Panc1 (cell line): ENCODE measurements at regions not wholly inside any gene's neighbourhood (a gene's known extent, or its start where the extent isn't known, plus 50 kb on each side); places are given as distances from the start of the nearest gene placed in this dataset.

ENCODE experiments used
- ATAC-seq: fragments of 200-7000 bp; cut with Tn5 transposase; 2 replicates; pipeline ENCODE4 v1.9.1; 2020; ENCODE audit warnings: mild to moderate bottlenecking, moderate library complexity
- BruUV-seq: library from RNA; stranded (reverse); fragments of 400-500 nt; replicated peaks from 2 replicates; lab custom pipeline; 2021; lab: Mats Ljungman, UMichigan
- CTCF ChIA-PET: fragments of 300-600 bp; sonication (Branson Sonifier 250); formaldehyde crosslinking; loops from one replicate; lab custom pipeline; 2022; ENCODE audit warnings: antibody characterized with exemption; lab: Charles Lee
- POLR2A ChIA-PET: fragments of 300-600 bp; sonication (Branson Sonifier 250); formaldehyde crosslinking; loops from one replicate; lab custom pipeline; 2022; ENCODE audit warnings: antibody characterized with exemption; lab: Charles Lee
- DNase-seq: peaks from one replicate; pipeline ENCODE4 v3.0.0-alpha.2; 2010; ENCODE audit warnings: low read depth, low spot score
- H3K27ac ChIP-seq: 2 replicates; pipeline ENCODE4 v1.5.1; 2011; ENCODE audit warnings: mild to moderate bottlenecking, low read length, inconsistent platforms
- H3K27me3 ChIP-seq: fragments of 200-500 bp; sonication (Bioruptor generic); 2 replicates; pipeline ENCODE4 v1.6.0; 2014; ENCODE audit warnings: low read length, inconsistent platforms; ENCODE audit not compliant: control insufficient read depth, insufficient read depth
- H3K36me3 ChIP-seq: fragments of 200-500 bp; sonication (Bioruptor generic); 2 replicates; pipeline ENCODE4 v1.5.1; 2014; ENCODE audit warnings: inconsistent platforms, mild to moderate bottlenecking, low read length, moderate library complexity; ENCODE audit not compliant: control insufficient read depth, insufficient read depth
- H3K4me1 ChIP-seq: 2 replicates; pipeline ENCODE4 v1.5.1; 2011; ENCODE audit warnings: inconsistent platforms, mild to moderate bottlenecking, low read length, moderate library complexity; ENCODE audit not compliant: control insufficient read depth, insufficient read depth
- H3K4me3 ChIP-seq, 2 experiments: 2 replicates each; pipeline ENCODE4 v1.5.1; 2011 to 2012; ENCODE audit warnings: low read depth in 2 of 2, low read length in 2 of 2, mild to moderate bottlenecking in 2 of 2, inconsistent platforms in 1 of 2, moderate library complexity in 1 of 2
- H3K9me3 ChIP-seq: fragments of 200-500 bp; sonication (Bioruptor generic); 2 replicates; pipeline ENCODE4 v1.5.1; 2014; ENCODE audit warnings: low read depth, mild to moderate bottlenecking, inconsistent platforms, low read length, moderate library complexity; ENCODE audit not compliant: control insufficient read depth, insufficient read depth
- POLR2AphosphoS5 ChIP-seq: IDR thresholded peaks from 2 replicates; pipeline ENCODE4 v1.6.1; 2012; ENCODE audit warnings: mild to moderate bottlenecking, low read depth, low read length, moderate library complexity
- SIN3A ChIP-seq: IDR thresholded peaks from 2 replicates; pipeline ENCODE4 v1.6.1; 2012; ENCODE audit warnings: low read depth, mild to moderate bottlenecking, low read length, moderate library complexity, borderline replicate concordance; ENCODE audit not compliant: insufficient read depth
- TCF7L2 ChIP-seq: IDR thresholded peaks from 2 replicates; pipeline ENCODE4 v1.6.1; 2011; ENCODE audit warnings: mild to moderate bottlenecking, low read depth, low read length, inconsistent platforms
- in situ Hi-C: cut with HindIII; loops from 2 replicates; pipeline ENCODE4 v1.10.0; 2016; ENCODE audit warnings: low sequenced_read_pairs, low pct_unique_long_range_greater_than_20kb
- intact Hi-C: fragments of 100-400 bp; cut with micrococcal nuclease; formaldehyde crosslinking; loops from one replicate; pipeline ENCODE4 v1.10.0; 2022; ENCODE audit not compliant: unreplicated experiment
- TF ChIP-seq, protein P1 (sequence below), 2 experiments: IDR thresholded peaks; 2 replicates each; pipeline ENCODE4 v1.6.1; 2011 to 2012; ENCODE audit warnings: low read depth in 2 of 2, control low read depth in 1 of 2, low read length in 1 of 2, mild to moderate bottlenecking in 1 of 2, moderate library complexity in 1 of 2; ENCODE audit not compliant: insufficient read depth in 1 of 2
- TF ChIP-seq, protein P2 (sequence below): fragments of 450-650 bp; IDR thresholded peaks from 2 replicates; pipeline ENCODE4 v1.5.1; 2017; ENCODE audit warnings: mild to moderate bottlenecking

DNA sequence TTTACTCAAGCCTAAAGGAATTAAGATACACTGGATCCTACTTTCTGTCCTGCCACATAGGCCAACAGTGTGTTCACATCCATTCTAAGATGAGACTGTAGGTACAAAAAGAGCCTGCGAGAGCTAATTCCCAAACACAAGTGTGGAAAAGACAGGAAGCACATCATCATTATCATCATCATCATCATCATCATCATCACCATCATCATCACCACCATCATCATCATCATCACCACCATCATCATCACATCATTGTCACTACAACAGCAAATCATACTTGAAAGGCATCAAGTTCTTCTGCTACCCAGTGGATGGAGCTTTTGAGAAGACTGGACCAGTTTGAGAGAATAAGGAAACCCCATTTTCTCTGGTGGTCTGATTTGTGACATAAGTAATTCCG, 268.1 kb downstream of the HS3ST3A1 start:
- intact Hi-C loops = no loop called here
- no peak overlapping the region for H3K4me3 ChIP-seq
- no peak for ATAC-seq
- H3K27ac ChIP-seq = no peak overlapping the region
- no peaks in the 10 kb centered on the region for H3K36me3 ChIP-seq
- H3K9me3 ChIP-seq = no peaks in the 10 kb centered on the region
- H3K27me3 ChIP-seq = no peaks in the 10 kb centered on the region; the same call in 1 of the 2 replicates
- DNase-seq = no peak
- TF ChIP-seq POLR2AphosphoS5 = no peak
- TF ChIP-seq, protein P1, sequence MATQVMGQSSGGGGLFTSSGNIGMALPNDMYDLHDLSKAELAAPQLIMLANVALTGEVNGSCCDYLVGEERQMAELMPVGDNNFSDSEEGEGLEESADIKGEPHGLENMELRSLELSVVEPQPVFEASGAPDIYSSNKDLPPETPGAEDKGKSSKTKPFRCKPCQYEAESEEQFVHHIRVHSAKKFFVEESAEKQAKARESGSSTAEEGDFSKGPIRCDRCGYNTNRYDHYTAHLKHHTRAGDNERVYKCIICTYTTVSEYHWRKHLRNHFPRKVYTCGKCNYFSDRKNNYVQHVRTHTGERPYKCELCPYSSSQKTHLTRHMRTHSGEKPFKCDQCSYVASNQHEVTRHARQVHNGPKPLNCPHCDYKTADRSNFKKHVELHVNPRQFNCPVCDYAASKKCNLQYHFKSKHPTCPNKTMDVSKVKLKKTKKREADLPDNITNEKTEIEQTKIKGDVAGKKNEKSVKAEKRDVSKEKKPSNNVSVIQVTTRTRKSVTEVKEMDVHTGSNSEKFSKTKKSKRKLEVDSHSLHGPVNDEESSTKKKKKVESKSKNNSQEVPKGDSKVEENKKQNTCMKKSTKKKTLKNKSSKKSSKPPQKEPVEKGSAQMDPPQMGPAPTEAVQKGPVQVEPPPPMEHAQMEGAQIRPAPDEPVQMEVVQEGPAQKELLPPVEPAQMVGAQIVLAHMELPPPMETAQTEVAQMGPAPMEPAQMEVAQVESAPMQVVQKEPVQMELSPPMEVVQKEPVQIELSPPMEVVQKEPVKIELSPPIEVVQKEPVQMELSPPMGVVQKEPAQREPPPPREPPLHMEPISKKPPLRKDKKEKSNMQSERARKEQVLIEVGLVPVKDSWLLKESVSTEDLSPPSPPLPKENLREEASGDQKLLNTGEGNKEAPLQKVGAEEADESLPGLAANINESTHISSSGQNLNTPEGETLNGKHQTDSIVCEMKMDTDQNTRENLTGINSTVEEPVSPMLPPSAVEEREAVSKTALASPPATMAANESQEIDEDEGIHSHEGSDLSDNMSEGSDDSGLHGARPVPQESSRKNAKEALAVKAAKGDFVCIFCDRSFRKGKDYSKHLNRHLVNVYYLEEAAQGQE (IDR thresholded peaks at IDR 0.05; ENCODE audit: insufficient read depth in 1 of 2, low read depth in 2 of 2, low read length in 1 of 2) = no peak
- TF ChIP-seq, protein P2, sequence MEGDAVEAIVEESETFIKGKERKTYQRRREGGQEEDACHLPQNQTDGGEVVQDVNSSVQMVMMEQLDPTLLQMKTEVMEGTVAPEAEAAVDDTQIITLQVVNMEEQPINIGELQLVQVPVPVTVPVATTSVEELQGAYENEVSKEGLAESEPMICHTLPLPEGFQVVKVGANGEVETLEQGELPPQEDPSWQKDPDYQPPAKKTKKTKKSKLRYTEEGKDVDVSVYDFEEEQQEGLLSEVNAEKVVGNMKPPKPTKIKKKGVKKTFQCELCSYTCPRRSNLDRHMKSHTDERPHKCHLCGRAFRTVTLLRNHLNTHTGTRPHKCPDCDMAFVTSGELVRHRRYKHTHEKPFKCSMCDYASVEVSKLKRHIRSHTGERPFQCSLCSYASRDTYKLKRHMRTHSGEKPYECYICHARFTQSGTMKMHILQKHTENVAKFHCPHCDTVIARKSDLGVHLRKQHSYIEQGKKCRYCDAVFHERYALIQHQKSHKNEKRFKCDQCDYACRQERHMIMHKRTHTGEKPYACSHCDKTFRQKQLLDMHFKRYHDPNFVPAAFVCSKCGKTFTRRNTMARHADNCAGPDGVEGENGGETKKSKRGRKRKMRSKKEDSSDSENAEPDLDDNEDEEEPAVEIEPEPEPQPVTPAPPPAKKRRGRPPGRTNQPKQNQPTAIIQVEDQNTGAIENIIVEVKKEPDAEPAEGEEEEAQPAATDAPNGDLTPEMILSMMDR = no peak
- TF ChIP-seq TCF7L2 = no peak
- no peak for TF ChIP-seq SIN3A
- BruUV-seq = no TSS peak
- CTCF ChIA-PET = interaction anchor here (0.5 kb wide), 1 partner anchor 361 kb away, joined by 6 read pairs; no protein-coding TSS in a partner anchor
- no peaks in the 10 kb centered on the region for H3K4me1 ChIP-seq
- in situ Hi-C loops = no loop called here
- POLR2A ChIA-PET = no interaction called here

DNA sequence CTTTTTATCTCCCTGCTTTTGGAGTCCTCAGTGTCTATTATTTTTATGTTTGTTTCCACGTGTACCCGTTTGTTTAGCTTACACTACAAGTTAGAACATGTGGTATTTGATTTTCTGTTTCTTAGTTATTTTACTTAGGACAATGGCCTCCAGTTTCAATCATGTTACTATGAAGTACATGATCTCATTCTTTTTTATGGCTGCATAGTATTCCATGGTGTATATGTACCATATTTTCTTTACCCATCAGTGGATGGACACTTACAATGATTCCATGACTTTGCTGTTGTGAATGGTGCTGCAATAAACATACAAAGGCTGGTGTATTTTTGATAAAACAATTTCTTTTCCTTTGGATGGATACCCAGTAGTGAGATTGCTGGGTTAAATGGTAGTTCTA, 269.5 kb downstream of the HS3ST3A1 start:
- no peaks in the 10 kb centered on the region for H3K36me3 ChIP-seq
- no peak overlapping the region for H3K27ac ChIP-seq
- intact Hi-C loops (no loop called here), in situ Hi-C loops (no loop called here)
- DNase-seq = no peak
- no peaks in the 10 kb centered on the region for H3K9me3 ChIP-seq
- H3K4me1 ChIP-seq = no peaks in the 10 kb centered on the region
- ATAC-seq = no peak
- CTCF ChIA-PET = no interaction called here
- no TSS peak for BruUV-seq
- no peak for TF ChIP-seq TCF7L2
- TF ChIP-seq, protein P1 (IDR thresholded peaks at IDR 0.05; ENCODE audit: insufficient read depth in 1 of 2, low read depth in 2 of 2, low read length in 1 of 2) = no peak
- TF ChIP-seq SIN3A = no peak
- no peak for TF ChIP-seq POLR2AphosphoS5
- TF ChIP-seq, protein P2 = no peak
- H3K4me3 ChIP-seq = no peak overlapping the region
- POLR2A ChIA-PET = no interaction called here
- H3K27me3 ChIP-seq = no peaks in the 10 kb centered on the region
